ENCODE measurements at regions not wholly inside any gene's neighbourhood (a gene's known extent, or its start where the extent isn't known, plus 50 kb on each side); places are given as distances from the start of the nearest gene placed in this dataset.

DNA sequence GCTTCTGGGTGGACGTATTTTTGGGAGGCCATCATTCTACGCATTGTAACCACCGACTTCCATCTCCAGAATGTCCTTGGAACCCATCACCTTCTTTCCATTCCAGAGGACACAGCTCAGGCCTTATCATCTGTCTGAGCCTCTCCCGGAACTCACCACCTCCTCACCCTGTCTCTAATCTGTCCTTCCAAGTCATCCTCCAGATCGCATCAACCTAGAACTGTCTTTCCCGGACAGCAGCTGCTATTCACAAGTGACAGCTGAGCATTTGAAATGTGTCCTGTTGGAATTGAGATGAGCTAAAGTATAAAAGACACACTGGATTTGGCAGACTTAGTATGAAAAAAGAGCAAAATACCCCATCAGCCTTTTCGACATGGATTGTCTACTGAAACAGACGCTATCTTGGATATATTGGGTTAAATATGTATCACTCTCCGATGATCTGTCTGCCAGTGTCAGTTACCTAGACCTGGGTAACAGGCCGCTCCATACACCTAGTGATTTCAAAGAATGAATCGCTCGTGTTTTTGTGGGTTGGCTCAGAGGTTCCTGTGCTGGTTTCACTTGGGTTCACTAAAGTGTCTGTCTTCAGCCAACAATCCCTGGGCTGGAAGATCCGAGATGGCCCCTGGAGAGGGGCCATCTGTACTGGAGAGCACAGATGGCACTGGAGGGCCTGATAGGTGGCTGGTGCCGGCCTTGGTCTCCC lies 104.4 kb upstream of the RFLNA start:
- TF ChIP-seq POLR2AphosphoS5 (IDR thresholded peaks at IDR 0.05; ENCODE audit: low read depth, low read length) (no peak), CTCF (IDR thresholded peaks at IDR 0.05) (no peak), TCF7L2 (IDR thresholded peaks at IDR 0.05; ENCODE audit: low read depth, low read length) (no peak), SIN3A (IDR thresholded peaks at IDR 0.05; ENCODE audit: borderline replicate concordance, insufficient read depth, low read depth, low read length) (no peak), REST (IDR thresholded peaks at IDR 0.05; ENCODE audit: insufficient read depth in 1 of 2, low read depth in 2 of 2, low read length in 1 of 2) (no peak)

All from Panc1 (cell line).